ENCODE measurements at regions not wholly inside any gene's neighbourhood (a gene's known extent, or its start where the extent isn't known, plus 50 kb on each side); places are given as distances from the start of the nearest gene placed in this dataset.
A peak's percentile ranks its signal among the peaks of the same experiment; 100 is the strongest.
"Not testable (repeated sequence)": the region's sequence is repeated elsewhere in the genome, so short reads cannot be mapped to it uniquely, and the experiment has no call there.

GRCh38 chrX:109172091-109172602 lies 309.7 kb downstream of the GUCY2F start:
- no peak for DNase-seq (ENCODE audit: low read depth)

GRCh38 chrX:109155161-109155560 lies 326.7 kb downstream of the GUCY2F start:
- no peak for DNase-seq (ENCODE audit: low read depth)

GRCh38 chrX:109144173-109144572 lies 337.7 kb downstream of the GUCY2F start:
- DNase-seq (ENCODE audit: low read depth), result not testable (repeated sequence)

- no peak for DNase-seq (ENCODE audit: low read depth)
Measured at GRCh38 chrX:109140463-109140862, 341.4 kb downstream of the GUCY2F start.

GRCh38 chrX:109134777-109135176 lies 347.1 kb downstream of the GUCY2F start:
- no peak for DNase-seq (ENCODE audit: low read depth)

- DNase-seq (ENCODE audit: low read depth), result no peak
Measured at GRCh38 chrX:109125304-109125703, 356.6 kb downstream of the GUCY2F start.

GRCh38 chrX:109089359-109089758 lies 353.0 kb upstream of the IRS4 start:
- no peak for DNase-seq (ENCODE audit: low read depth)

GRCh38 chrX:109077788-109078187 lies 341.4 kb upstream of the IRS4 start:
- DNase-seq (ENCODE audit: low read depth), result no peak

- DNase-seq (ENCODE audit: low read depth), result peak; percentile 10
Measured at GRCh38 chrX:109054181-109054581, 317.8 kb upstream of the IRS4 start.

GRCh38 chrX:109049903-109050302 lies 313.5 kb upstream of the IRS4 start:
- no peak for DNase-seq (ENCODE audit: low read depth)

GRCh38 chrX:109049416-109049815 lies 313.1 kb upstream of the IRS4 start:
- no peak for DNase-seq (ENCODE audit: low read depth)

- DNase-seq (ENCODE audit: low read depth), result no peak
Measured at GRCh38 chrX:109040057-109040456, 303.7 kb upstream of the IRS4 start.

- DNase-seq (ENCODE audit: low read depth), result peak; percentile 77
Measured at GRCh38 chrX:109036624-109037023, 300.3 kb upstream of the IRS4 start.

GRCh38 chrX:108993909-108994308 lies 257.5 kb upstream of the IRS4 start:
- no peak for DNase-seq (ENCODE audit: low read depth)

- not testable (repeated sequence) for DNase-seq (ENCODE audit: low read depth)
Measured at GRCh38 chrX:108972899-108973298, 236.5 kb upstream of the IRS4 start.

GRCh38 chrX:108947205-108947604 lies 210.8 kb upstream of the IRS4 start:
- no peak for DNase-seq (ENCODE audit: low read depth)

- no peak for DNase-seq (ENCODE audit: low read depth)
Measured at GRCh38 chrX:108946531-108946930, 210.2 kb upstream of the IRS4 start.

- no peak for DNase-seq (ENCODE audit: low read depth)
Measured at GRCh38 chrX:108945883-108946523, 209.6 kb upstream of the IRS4 start.

- no peak for DNase-seq (ENCODE audit: low read depth)
Measured at GRCh38 chrX:108914791-108915190, 178.4 kb upstream of the IRS4 start.

- DNase-seq (ENCODE audit: low read depth), result not testable (repeated sequence)
Measured at GRCh38 chrX:108903831-108904230, 167.5 kb upstream of the IRS4 start.

- DNase-seq (ENCODE audit: low read depth), result no peak
Measured at GRCh38 chrX:108900333-108900732, 164.0 kb upstream of the IRS4 start.

- DNase-seq (ENCODE audit: low read depth), result not testable (repeated sequence)
Measured at GRCh38 chrX:108896349-108896748, 160.0 kb upstream of the IRS4 start.

- no peak for DNase-seq (ENCODE audit: low read depth)
Measured at GRCh38 chrX:108892501-108892900, 156.1 kb upstream of the IRS4 start.

- DNase-seq (ENCODE audit: low read depth), result no peak
Measured at GRCh38 chrX:108875548-108875947, 139.2 kb upstream of the IRS4 start.

All from renal cortical epithelial cell (primary cell).